NCI-H524 treated with DMSO at 0.1 percent for 48 hours (cell line): ENCODE measurements at regions not wholly inside any gene's neighbourhood (a gene's known extent, or its start where the extent isn't known, plus 50 kb on each side); places are given as distances from the start of the nearest gene placed in this dataset.

Source experiments
- DNase-seq: peaks from one replicate; lab custom pipeline; 2025; lab: John Stamatoyannopoulos, UW

DNA sequence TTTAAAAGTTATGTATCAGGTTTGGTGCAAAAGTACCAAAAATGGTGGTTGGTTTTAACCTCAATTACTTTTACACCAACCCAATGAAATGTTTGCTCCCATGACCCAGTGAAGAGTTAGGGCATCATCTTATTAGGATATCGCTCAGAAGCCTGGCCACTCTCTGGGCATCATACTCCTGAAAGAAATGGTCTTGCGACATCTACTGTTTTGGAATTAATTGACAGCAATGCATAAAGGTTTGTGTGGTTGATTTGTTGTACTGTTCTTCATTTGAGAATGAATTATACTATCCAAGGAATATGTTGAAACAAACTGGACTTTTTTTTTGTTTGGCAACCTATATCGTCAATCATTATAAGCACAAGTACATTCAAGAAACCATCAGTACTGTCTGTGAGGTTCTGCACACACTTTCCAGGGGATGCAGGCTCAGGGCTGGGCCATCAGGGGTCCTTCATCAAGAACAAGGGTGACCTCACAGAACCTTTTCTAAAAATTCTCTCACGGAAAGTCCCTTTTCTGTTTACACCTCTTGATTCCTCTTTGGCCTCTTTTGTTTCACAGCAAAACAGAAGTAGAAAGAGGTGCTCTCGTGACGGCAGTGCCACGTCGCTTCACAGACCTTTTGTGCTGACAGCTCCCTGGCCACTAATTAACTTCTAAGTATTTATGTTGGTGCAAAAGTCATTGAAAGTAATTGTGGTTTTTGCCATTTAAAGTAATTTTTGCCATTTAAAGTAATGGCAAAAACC lies 117.2 kb upstream of the KLF6 start:
- DNase-seq = no peak

DNA sequence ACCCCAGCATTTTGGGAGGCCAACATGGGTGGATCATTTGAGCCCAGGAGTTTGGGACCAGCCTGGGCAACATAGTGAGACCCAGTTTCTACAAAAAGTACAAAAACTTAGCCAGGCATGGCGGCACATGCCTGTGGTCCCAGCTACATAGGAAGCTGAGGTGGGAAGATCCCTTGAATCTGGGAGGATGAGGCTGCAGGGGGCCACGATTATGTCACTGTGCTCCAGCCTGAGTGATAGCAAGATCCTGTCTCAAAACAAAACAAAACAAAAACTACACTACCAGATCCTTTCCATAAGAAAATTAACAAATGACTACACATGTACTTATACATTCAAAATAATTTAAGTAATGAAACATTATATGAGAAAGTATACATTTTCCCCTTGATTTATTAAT lies 116.4 kb upstream of the KLF6 start:
- no peak for DNase-seq

DNA sequence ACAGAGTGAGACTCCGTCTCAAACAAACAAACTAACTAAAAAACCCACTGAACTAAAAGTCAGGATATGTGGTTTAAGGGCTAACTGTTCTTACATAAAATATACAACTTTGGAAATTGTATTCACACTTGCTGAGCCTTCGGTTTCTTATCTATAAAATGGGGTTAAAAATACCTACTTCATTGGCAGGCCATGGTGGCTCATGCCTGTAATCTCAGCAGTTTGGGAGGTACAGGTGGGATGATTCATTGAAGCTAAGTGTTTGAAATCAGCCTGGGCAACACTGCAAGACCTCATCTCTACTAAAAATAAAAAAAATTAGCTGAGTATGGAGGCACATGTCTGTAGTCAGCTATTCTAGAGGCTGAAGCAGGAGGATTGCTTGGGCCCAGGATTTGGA lies 115.4 kb upstream of the KLF6 start:
- no peak for DNase-seq

DNA sequence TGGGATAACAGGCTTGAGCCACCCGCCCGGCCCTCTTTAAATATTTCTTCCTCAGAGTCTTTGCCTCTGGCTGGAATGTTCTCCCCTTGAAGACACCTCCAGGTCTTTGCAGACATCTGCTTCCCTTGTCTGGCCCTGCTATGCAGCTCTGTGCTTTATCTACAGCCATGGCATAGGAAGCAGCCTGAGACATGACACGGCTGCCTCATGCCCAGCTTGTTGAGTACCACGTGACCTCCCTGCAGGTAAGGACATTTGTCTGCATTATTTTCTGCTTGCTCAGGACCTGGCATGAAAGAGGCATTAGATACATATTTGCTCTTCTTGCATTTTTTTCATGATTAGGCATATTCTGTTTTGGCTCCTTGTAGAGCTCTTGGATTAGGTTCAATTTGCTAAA lies 113.8 kb upstream of the KLF6 start:
- no peak for DNase-seq

DNA sequence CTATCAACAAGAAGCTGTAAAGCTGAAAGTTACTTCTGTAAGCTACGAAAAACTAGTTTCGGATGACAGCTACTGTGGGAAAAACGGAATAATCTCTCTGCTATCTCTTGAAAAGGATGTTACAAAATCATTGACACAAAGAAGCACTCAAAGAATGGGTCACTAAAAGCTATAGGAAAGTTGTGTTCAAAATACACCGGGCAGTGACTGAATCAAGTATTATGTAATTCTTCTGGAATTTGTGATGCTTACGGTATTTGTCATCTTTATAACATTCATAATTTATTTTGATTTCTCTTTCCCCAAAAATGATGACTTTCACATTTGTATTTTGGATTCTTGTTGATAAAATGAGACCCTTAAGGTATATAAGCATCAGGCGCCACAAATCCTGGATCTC lies 112.1 kb upstream of the KLF6 start:
- no peak for DNase-seq

DNA sequence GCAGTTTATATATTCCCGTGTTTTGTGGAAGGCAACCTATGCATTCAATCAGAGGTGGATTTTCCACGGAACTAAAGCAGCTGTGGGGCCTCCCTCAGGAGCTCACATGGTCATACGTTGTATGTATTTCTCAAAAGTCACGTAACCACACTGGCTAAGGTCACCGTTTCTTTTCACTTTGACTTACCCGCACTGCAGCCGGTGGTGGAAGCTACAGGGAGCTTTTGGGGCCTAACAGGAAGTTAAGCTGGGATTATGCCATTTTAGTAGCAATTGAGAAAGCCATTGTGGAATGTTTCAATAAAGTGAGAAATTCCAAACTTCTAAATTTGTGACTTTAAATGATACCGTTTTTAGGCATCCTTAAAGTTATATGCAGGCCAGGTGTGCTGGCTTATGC lies 111.2 kb upstream of the KLF6 start:
- DNase-seq = no peak

DNA sequence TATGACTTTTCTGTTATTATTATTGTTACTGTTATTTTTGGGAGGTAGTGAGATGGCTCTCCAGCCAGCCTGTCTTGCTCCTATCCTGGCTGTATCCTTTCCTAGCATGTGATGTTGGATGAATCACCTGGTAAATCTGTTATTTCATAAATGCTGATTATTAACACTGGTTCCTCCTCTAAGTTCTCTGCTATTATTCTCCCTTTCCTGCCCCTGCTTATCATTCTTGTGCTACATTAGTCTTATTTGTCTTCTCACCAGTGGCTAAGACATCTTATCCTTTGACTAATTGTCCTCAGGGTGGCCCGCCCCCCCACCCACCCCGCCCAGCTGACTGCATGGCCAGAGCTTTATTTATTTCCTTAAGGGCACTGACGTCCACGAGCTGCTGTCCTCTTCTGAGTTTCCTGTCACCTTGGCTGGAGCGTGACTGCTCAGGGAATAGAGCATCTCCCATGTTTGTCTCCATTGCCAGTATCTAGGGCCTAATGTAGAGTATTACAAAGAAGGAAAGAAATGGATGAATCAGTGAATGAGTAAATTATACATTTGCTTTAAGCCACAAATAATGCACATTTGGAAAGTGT lies 110.1 kb upstream of the KLF6 start:
- no peak for DNase-seq

DNA sequence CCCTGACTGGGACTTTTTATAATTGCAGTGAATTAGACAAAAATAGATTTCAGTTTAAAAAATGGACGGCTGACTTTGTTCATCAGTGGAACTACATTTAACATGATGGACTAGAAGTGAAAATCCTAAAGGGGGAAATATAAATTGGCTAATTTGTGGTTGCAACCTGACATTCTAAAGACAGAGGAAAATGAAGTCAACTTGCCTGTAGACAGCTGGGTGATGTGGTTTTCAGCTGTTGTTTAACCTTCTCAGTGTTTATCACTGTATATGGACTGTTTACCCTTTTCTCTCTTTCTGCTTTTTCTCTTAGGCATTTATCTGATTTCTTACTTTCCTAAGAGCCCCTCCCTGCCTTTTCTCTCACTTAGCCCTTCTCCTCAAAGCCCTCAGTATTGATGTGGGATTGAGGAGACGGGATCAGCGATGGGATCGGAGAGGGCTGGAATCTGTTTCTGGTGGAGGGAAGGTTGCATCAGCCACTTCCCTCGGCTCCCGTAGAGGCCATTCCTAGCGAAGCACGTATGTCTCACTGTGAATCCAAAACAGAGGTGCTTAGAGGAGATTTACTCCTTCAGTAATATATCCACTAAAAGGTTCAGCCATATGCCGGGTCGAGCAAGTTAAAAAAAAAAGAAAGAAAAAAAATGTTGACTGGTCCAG lies 109.0 kb upstream of the KLF6 start:
- DNase-seq = peak; percentile 45

DNA sequence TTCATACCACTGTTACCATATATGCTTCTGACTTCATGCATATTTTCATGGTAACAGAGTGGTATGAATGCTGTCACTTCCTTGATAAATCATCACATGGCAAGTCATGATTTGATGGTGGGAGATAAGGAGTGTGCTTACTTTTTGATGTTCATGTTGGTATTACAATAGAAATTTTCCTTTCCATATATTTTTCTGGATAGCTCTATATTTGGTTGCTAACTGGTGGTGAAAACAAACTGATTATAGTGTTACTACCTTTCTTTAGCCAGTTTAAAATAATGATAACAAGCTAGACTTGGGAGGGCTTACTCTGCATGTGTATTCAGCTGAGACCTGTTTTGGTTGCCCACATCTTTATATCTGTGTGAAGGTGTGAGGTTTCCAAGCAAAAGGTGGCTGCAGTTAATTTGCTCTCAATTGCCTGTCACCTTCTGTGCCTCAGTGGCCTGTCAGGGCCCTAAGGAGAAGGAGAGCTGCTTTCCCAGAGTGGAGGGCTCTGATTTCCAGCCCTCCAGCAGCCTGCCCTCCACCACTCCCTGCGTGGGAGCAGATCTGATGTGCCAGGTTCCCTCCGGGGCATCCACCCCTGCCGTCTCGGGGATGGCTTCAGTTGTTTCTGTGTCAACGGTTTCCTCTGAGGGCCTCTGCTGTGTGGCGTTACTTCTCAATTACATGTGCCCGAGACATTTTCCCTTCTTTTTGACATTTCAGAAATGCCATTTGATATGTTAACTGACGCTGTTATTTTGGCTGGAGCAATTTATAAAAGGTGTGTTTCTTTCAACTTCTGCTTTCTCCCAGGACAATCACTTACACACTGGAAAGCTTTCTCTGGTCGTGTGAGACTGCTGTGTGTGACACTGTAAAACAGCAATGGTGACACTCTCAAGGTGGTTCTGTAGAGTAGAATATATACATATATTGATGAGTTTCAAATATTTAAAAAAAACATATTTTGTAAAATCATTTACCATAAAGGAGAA lies 107.7 kb upstream of the KLF6 start:
- DNase-seq = no peak

DNA sequence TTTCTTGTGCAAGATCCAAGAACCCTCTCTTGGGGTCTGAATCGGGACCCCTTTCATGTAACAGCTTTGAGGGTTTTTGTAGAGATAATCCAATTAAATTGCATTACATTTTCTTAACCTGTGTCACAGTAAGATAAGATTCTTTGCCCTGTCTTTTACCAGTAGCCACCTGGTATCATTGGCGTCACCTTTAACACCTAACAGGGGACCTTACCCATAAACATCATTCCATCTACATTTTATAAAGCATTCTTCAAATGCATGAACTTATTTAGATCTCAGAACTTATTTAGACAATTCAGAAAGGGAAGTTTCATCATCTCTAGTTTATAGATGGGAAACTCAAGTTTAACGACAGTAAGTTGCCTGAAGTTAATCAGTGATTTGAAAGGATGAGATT lies 106.4 kb upstream of the KLF6 start:
- no peak for DNase-seq

DNA sequence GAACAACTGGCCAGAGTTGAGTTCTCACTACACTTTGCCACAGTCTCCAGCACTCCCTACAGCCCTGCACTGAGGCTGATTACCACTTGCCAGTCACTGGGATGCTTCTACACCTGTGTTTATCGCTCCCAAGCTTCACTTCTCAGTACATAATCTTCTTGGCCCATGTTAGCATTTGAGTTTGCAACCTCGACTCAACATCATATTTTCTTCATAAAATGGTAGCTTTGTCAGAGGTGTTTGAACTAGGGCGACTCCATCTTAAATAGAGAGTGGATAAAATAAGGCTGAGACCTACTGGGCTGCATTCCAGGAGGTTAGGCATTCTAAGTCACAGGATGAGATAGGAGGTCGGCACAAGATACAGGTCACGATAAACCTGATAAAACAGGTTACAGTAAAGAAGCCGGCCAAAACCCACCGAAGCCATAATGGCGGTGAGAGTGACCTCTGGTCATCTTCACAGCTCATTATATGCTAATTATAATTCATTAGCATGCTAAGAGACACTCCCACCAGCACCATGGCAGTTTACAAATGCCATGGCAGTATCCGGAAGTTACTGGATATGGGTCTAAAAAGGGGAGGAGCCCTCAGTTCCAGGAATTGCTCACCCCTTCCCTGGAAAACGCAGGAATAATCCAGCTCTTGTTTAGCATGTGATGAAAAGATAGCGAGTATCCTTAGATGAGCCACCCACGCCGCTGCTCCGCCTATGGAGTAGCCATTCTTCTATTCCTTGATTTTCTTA lies 105.8 kb upstream of the KLF6 start:
- no peak for DNase-seq

DNA sequence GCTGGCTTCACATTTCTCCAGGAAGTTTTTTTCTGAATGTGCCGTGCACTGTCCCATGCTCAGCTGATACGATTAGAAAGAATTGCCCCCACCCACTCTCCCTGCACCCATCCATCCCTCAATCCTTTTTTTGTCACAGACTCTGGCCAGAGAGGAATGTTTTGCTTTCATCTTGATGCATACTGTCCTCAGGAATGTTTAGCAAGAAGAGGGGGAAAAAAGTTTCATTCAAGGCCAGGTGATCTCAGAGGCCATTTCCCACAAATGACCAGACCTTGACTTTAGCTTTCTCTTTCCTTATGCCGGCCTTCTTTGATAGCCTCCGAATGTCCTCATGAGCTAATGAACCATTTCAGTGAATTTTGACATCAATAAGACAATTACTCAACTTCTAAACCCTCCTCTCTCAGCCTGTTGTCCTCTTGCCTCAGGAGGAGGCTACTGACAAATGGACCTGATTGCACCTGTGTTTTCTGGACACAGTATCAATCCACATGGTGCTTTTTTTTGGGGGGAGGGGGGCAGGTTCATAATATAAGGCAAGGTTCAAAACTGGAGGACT lies 105.0 kb upstream of the KLF6 start:
- DNase-seq = no peak

DNA sequence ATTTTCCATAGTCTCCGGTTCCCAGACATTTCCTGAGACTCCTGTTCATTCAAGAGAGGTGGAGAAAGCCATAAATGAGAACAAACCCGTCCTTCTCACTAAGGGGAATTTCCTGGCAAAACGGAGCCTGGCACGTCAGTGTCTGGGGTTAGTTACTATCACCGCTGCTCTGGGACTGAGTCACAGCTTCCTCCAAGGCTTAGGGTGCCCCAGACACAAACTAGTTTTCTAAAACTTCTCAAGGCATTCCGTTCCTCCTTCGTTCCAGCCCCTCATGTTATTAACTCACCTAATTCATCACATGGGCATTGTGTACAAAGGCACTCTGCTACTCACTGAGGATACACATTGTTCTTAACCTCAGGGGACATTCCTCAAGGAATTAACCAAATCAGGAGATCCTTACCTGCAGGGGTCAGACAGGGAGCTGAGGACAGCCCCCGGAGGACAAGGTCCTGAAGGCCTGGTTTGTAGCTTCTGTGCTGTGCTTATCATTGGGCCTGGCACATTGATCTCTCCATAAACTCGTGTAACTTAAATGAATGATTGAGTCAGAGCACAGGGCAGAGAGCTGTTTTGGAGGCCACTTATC lies 103.0 kb upstream of the KLF6 start:
- no peak for DNase-seq

DNA sequence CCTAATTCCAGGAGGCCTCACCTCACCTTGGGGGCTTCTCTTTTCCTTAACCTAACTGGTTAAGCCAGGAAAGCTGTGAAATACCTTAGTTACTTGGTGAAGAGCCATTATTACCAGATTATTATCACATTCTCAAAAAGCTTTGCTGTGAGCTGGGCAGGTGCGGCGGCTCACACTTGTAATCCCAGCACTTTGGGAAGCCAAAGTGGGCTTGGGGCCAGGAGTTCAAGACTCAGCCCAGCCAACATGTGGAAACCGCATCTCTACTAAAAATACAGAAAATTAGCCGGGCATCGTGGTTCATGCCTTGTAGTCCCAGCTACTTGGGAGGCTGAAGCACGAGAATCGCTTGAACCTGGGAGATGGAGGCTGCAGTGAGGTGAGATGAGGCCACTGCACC lies 102.4 kb upstream of the KLF6 start:
- no peak for DNase-seq

DNA sequence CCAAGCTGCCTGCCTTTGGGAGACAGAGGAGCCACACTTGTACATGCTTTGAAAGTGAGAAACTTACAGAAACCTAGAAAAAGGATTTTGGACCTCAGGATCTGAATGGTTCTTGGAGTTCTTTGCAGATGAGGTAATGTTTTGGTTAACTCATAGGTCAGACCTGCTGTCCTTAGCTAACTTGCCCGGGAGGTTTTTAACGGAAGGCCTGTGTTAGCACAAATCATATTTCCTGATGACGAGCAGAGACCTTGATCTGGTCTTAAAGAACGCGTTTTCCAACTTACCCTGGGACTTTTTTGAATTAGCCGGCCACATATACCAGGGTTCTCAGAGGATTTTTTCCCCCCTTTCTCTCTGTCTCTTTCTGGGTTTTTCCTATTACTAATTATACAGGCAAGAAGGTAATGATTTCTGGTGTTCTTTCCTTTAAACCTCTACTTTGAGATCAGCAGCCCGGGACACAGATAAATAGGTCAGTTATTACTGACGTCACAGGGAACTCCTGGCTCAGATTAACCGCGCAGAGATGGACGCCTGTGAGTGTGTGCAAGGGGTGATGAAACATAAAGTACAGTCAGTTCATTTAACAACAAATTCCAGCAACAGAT lies 101.7 kb upstream of the KLF6 start:
- DNase-seq = no peak

DNA sequence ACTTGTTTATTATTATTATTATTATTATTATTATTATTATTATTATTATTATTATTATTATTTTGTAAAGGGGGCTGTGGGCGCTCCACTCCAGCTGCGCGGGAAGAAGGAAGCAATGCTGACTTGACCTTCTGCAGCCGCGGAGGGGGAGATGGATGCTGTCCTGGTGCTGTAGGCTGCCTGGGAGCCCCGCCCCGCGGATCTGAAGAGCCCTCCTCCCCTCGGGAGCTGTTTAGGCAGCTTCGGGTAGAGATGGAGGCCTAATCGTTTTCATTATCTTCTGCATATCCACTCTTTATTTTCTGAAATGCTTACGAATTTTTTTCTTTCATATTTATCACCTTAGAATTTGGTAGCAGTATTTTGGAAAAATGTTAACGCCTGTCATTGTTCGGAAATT lies 101.2 kb upstream of the KLF6 start:
- no peak for DNase-seq

DNA sequence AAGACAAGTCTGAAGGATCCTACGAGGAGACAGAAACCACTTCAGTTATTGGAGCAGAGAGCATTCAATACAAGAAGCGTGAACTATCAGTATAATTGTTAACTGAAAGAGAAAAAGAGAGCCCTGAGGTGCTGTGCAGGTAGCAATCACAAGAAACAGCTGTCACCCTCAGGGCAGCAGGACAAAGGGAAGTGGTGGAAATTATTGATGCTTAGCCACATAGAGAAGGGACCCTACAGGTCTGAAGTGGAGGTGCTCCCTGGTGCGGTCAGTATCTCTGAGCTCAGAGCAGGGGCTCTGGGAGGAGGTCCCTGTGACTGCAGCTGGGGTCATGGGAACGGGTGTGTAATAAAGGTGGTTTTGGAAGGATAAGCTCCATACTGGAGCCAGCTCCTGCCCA lies 97.8 kb upstream of the KLF6 start:
- DNase-seq = no peak

DNA sequence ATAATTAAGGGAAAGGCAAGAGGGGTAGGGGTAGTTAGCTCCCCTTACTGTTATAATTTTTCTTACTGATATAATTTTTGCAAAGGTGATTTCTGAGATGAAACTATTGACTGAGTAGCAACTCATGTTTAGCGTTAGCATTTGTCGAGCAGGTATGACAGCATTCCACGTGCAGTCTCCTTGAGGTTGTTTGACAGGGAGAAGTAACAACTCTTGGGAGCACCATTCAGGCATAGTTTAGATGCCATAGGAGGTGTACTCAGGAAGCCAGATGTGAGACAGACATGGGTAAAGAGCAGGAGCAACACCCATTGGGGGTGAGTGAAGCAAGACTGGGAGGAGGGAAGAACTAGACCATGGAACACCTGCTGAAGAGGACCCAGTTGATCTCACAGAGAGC lies 96.6 kb upstream of the KLF6 start:
- DNase-seq = no peak

DNA sequence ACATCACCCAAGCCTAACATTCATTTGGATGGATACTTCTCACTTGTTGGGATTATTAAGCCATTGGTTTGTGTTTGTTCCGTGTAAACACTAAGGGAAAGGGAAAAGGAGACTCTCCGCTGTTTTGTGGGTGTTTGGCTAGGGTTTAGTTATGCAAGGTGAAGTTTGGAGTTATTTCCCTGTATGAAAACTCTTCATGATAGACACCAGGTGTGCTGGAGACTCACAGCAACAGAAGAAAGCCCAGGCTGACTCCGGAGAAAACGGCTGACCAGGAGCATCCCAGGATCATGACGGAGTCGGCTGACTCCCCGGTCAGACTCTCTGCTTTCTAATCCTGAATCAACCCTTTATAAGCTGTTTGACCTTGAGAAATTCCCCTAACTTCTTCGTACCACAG lies 94.1 kb upstream of the KLF6 start:
- no peak for DNase-seq

DNA sequence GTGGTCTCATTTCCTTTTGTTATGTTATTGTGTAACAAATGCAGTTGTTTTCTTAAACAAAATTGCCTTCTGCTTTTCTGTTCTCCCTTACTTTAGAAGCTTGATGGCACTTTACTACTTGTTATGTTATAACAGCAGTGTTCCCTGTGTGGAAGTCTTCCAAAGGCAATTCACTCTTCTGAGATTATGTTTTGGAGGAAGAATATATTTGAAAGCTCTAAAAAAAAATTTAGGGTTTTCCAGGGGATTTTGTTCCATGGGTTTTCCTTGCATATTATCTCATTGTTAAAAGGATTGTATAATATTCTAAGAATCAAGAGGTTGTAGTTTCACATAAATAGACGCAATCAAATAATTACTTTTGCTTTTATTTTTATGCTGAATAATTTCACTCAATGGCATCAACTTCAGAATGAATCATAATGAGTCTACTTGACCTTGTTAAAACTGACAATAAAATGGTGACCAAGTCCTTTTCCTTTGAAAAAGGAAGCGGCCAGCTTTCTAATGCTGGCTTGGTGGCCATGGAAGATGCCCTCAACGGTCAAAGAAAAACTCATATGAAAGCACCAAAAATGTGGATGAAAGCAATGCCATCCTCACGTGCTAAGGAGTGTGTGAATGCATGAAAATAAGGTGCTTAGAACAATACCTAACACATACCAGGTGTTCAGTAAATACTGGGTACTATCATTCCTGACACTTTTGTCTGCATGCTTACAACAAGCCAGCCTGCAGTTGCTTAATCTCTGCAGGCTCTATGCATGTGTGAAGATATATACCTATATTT lies 92.4 kb upstream of the KLF6 start:
- DNase-seq = no peak
